Duodenal mucosa (tissue), 2 donors: ENCODE measurements at regions not wholly inside any gene's neighbourhood (a gene's known extent, or its start where the extent isn't known, plus 50 kb on each side); places are given as distances from the start of the nearest gene placed in this dataset.

ENCODE experiments used
- H3K27ac ChIP-seq: one replicate; pipeline ENCODE4 v1.7.0; 2013; ENCODE audit warnings: low read depth, low read length
- H3K27me3 ChIP-seq, 2 donors: one replicate each; pipeline ENCODE4 v1.7.0; 2013; ENCODE audit warnings: low read length in 2 of 2, control low read depth in 1 of 2; ENCODE audit not compliant: insufficient read depth in 2 of 2, control insufficient read depth in 1 of 2
- H3K36me3 ChIP-seq, 2 donors: one replicate each; pipeline ENCODE4 v1.7.0; 2013; ENCODE audit warnings: low read length in 2 of 2, control low read depth in 1 of 2; ENCODE audit not compliant: insufficient read depth in 2 of 2, control insufficient read depth in 1 of 2
- H3K4me1 ChIP-seq, 2 donors: one replicate each; pipeline ENCODE4 v1.7.0; 2013; ENCODE audit warnings: low read length in 2 of 2, control low read depth in 1 of 2; ENCODE audit not compliant: insufficient read depth in 2 of 2, control insufficient read depth in 1 of 2
- H3K4me3 ChIP-seq, 2 donors: one replicate each; pipeline ENCODE4 v1.7.0; 2013; ENCODE audit warnings: low read length in 2 of 2, low read depth in 1 of 2
- H3K9ac ChIP-seq, 2 donors: one replicate each; pipeline ENCODE4 v1.7.0; 2013; ENCODE audit warnings: low read length in 2 of 2, low read depth in 1 of 2
- H3K9me3 ChIP-seq, 2 donors: one replicate each; pipeline ENCODE4 v1.7.0; 2013; ENCODE audit warnings: low read length in 2 of 2, control low read depth in 1 of 2; ENCODE audit not compliant: control insufficient read depth in 1 of 2

GRCh38 chr18:11310476-11311086, 161.2 kb upstream of the PIEZO2 start:
- no peaks in the 10 kb centered on the region for H3K27me3 ChIP-seq
- no peaks in the 10 kb centered on the region for H3K36me3 ChIP-seq
- H3K4me1 ChIP-seq = no peaks in the 10 kb centered on the region
- no peak overlapping the region for H3K27ac ChIP-seq
- no peaks in the 10 kb centered on the region for H3K9me3 ChIP-seq
- H3K4me3 ChIP-seq = no peak overlapping the region
- H3K9ac ChIP-seq = no peak overlapping the region

- Histone ChIP-seq H3K36me3 (no peaks in the 10 kb centered on the region), H3K9me3 (no peaks in the 10 kb centered on the region), H3K4me3 (no peak overlapping the region), H3K9ac (no peak overlapping the region), H3K27ac (no peak overlapping the region), H3K4me1 (no peaks in the 10 kb centered on the region), H3K27me3 (no peaks in the 10 kb centered on the region)
Observed at GRCh38 chr18:11309172-11309571, 159.8 kb upstream of the PIEZO2 start.

GRCh38 chr18:11308499-11308898, 159.1 kb upstream of the PIEZO2 start:
- Histone ChIP-seq H3K9me3 (no peaks in the 10 kb centered on the region), H3K4me1 (no peaks in the 10 kb centered on the region), H3K27ac (no peak overlapping the region), H3K27me3 (no peaks in the 10 kb centered on the region), H3K4me3 (no peak overlapping the region), H3K36me3 (no peaks in the 10 kb centered on the region), H3K9ac (no peak overlapping the region)

- H3K36me3 ChIP-seq = no peaks in the 10 kb centered on the region
- no peak overlapping the region for H3K27ac ChIP-seq
- no peaks in the 10 kb centered on the region for H3K4me1 ChIP-seq
- H3K9ac ChIP-seq = no peak overlapping the region
- no peaks in the 10 kb centered on the region for H3K27me3 ChIP-seq
- H3K9me3 ChIP-seq = no peaks in the 10 kb centered on the region
- H3K4me3 ChIP-seq = no peak overlapping the region
Observed at GRCh38 chr18:11307716-11308115, 158.3 kb upstream of the PIEZO2 start.

GRCh38 chr18:11305507-11305906, 156.1 kb upstream of the PIEZO2 start:
- no peak overlapping the region for H3K27ac ChIP-seq
- H3K4me1 ChIP-seq = no peaks in the 10 kb centered on the region
- no peaks in the 10 kb centered on the region for H3K9me3 ChIP-seq
- H3K9ac ChIP-seq = no peak overlapping the region
- no peaks in the 10 kb centered on the region for H3K27me3 ChIP-seq
- H3K4me3 ChIP-seq = no peak overlapping the region
- H3K36me3 ChIP-seq = no peaks in the 10 kb centered on the region

GRCh38 chr18:11304928-11305327, 155.6 kb upstream of the PIEZO2 start:
- H3K4me1 ChIP-seq = no peaks in the 10 kb centered on the region
- H3K27ac ChIP-seq = no peak overlapping the region
- H3K4me3 ChIP-seq = no peak overlapping the region
- H3K9ac ChIP-seq = no peak overlapping the region
- no peaks in the 10 kb centered on the region for H3K36me3 ChIP-seq
- H3K27me3 ChIP-seq = no peaks in the 10 kb centered on the region
- H3K9me3 ChIP-seq = no peaks in the 10 kb centered on the region

GRCh38 chr18:11296946-11297345, 147.6 kb upstream of the PIEZO2 start:
- Histone ChIP-seq H3K27ac (no peak overlapping the region), H3K4me3 (no peak overlapping the region), H3K9me3 (no peaks in the 10 kb centered on the region), H3K36me3 (no peaks in the 10 kb centered on the region), H3K27me3 (no peaks in the 10 kb centered on the region), H3K9ac (no peak overlapping the region), H3K4me1 (no peaks in the 10 kb centered on the region)

- no peaks in the 10 kb centered on the region for H3K4me1 ChIP-seq
- no peak overlapping the region for H3K9ac ChIP-seq
- H3K27ac ChIP-seq = no peak overlapping the region
- H3K4me3 ChIP-seq = no peak overlapping the region
- H3K36me3 ChIP-seq = no peaks in the 10 kb centered on the region
- no peaks in the 10 kb centered on the region for H3K27me3 ChIP-seq
- H3K9me3 ChIP-seq = no peaks in the 10 kb centered on the region
Observed at GRCh38 chr18:11293794-11294193, 144.4 kb upstream of the PIEZO2 start.

- H3K27ac ChIP-seq = no peak overlapping the region
- no peaks in the 10 kb centered on the region for H3K27me3 ChIP-seq
- H3K4me3 ChIP-seq = no peak overlapping the region
- H3K9ac ChIP-seq = no peak overlapping the region
- H3K36me3 ChIP-seq = no peaks in the 10 kb centered on the region
- no peaks in the 10 kb centered on the region for H3K4me1 ChIP-seq
- H3K9me3 ChIP-seq = no peaks in the 10 kb centered on the region
Observed at GRCh38 chr18:11290786-11291185, 141.4 kb upstream of the PIEZO2 start.

- no peak overlapping the region for H3K4me3 ChIP-seq
- no peaks in the 10 kb centered on the region for H3K9me3 ChIP-seq
- H3K36me3 ChIP-seq = no peaks in the 10 kb centered on the region
- no peaks in the 10 kb centered on the region for H3K27me3 ChIP-seq
- H3K4me1 ChIP-seq = no peaks in the 10 kb centered on the region
- H3K9ac ChIP-seq = no peak overlapping the region
- H3K27ac ChIP-seq = no peak overlapping the region
Observed at GRCh38 chr18:11289248-11289647, 139.9 kb upstream of the PIEZO2 start.

GRCh38 chr18:11288401-11288800, 139.0 kb upstream of the PIEZO2 start:
- Histone ChIP-seq H3K27me3 (no peaks in the 10 kb centered on the region), H3K27ac (no peak overlapping the region), H3K36me3 (no peaks in the 10 kb centered on the region), H3K4me3 (no peak overlapping the region), H3K9me3 (no peaks in the 10 kb centered on the region), H3K9ac (no peak overlapping the region), H3K4me1 (no peaks in the 10 kb centered on the region)
